ENCODE measurements at regions not wholly inside any gene's neighbourhood (a gene's known extent, or its start where the extent isn't known, plus 50 kb on each side); places are given as distances from the start of the nearest gene placed in this dataset.

DNA sequence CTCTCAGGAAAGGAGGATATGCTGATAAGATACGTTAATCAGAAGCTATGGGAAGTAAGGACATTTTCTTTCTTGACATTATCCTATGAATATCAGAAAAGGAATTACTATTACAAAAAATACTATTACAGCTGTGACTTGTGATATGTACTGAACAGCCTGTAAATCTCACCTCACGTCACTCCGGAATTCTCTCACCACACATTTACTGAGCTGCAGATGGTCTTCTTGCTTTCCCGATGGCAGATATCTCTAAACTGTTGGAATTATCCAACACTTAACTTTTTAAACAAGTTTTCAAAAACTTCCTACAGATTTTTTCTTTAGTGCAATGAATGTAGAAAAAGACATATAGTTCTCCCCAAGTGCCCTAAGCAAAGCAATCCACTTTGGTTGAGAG lies 313.4 kb downstream of the GPR37 start:
- TF ChIP-seq Cebpa-rat (IDR thresholded peaks at IDR 0.05) = no peak
- no peaks in the 10 kb centered on the region for H4K20me1 ChIP-seq
- H3K4me2 ChIP-seq = no peak overlapping the region
- H3K27ac ChIP-seq = no peak overlapping the region
- H3K9ac ChIP-seq = no peak overlapping the region
- no peak overlapping the region for H3K4me3 ChIP-seq
- no peaks in the 10 kb centered on the region for H3K9me3 ChIP-seq (replicated peaks in 1 of 11)
- H3K27me3 ChIP-seq = no peaks in the 10 kb centered on the region
- peaks cover 0 to 4% (median 0%) of the 10 kb centered on the region in 10 experiments; a peak in 7 of 20 replicates for H3K4me1 ChIP-seq
- no peaks in the 10 kb centered on the region for H3K36me3 ChIP-seq

DNA sequence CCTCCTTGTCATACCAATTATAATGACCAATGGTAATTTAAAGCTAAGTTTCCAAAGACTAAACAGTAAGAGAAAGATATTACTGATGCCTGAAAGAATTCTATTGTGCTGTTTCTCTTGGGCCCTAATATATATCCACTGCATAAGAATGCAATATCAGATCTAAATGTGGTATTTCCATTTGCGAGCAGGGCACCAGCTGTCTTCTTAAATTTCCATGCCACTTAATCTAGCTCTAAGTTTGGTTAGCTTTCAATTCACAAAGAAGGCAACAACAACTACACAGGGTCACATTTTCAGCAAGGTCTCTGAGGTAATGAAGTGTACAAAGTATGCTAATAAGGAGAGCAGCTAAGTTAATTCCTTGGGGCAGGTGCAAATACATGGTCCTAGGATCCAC lies 315.7 kb downstream of the GPR37 start:
- Histone ChIP-seq H3K4me3 (no peak overlapping the region), H3K36me3 (no peaks in the 10 kb centered on the region), H3K4me1 (peaks cover 0 to 10% (median 0%) of the 10 kb centered on the region in 10 experiments; a peak in 5 of 20 replicates), H3K27me3 (no peaks in the 10 kb centered on the region), H3K9me3 (replicated peaks in 1 of 11) (no peaks in the 10 kb centered on the region), H3K4me2 (no peak overlapping the region), H3K27ac (no peak overlapping the region), H4K20me1 (no peaks in the 10 kb centered on the region), H3K9ac (no peak overlapping the region)
- no peak for TF ChIP-seq Cebpa-rat (IDR thresholded peaks at IDR 0.05)

DNA sequence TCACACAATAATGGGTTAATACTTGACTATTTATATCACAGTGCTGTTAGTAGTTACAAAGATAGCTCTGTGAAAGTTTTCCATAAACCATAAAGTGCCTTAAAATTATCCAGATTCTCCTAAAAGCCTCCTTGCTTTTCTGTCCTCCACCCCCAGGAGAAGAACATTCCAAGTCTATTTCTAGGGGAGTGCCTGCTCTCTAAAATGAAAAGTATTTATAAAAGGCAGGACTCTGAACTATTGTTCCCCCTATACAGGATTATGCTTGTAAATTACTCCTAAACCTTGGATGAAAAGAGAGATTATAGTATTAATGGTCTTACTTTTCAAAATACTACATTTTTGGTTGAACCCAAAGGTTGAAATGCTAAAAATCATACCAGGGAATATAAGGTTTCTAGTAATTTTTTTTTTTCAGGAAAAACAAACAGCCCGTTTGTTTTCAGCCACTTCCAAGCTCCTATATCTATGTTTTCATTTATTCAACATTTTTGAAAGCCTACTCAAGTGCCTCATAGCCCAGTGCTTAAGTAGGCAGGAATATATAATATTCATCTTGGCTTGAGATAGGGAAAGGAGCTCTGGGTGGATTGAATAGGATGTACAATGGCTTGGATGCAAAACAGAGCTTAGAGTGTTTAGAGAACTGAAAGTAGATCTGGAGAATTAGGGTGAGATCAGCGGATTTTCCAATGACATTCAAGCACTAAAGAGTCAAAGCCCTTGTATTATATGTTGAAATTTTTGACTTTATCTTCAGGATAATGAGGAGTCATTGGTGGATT lies 320.7 kb downstream of the GPR37 start:
- no peak overlapping the region for H3K9ac ChIP-seq
- no peak overlapping the region for H3K4me3 ChIP-seq
- peak overlapping the region in 2 of 11 experiments; percentile 41 to 50; a peak in 2 of 22 replicates for H3K4me2 ChIP-seq
- peaks cover 0 to 14% (median 0%) of the 10 kb centered on the region in 10 experiments; a peak in 5 of 20 replicates for H3K4me1 ChIP-seq
- H3K9me3 ChIP-seq (replicated peaks in 1 of 11) = no peaks in the 10 kb centered on the region
- H4K20me1 ChIP-seq = no peaks in the 10 kb centered on the region
- H3K36me3 ChIP-seq = no peaks in the 10 kb centered on the region
- no peaks in the 10 kb centered on the region for H3K27me3 ChIP-seq
- no peak for TF ChIP-seq Cebpa-rat (IDR thresholded peaks at IDR 0.05)
- H3K27ac ChIP-seq = no peak overlapping the region

GRCh38 chr7:124443762-124444161 lies 321.8 kb downstream of the GPR37 start:
- Histone ChIP-seq H3K27ac (no peak overlapping the region), H3K9me3 (replicated peaks in 1 of 11) (no peaks in the 10 kb centered on the region), H3K36me3 (no peaks in the 10 kb centered on the region), H3K4me3 (no peak overlapping the region), H3K9ac (no peak overlapping the region), H4K20me1 (no peaks in the 10 kb centered on the region), H3K4me2 (no peak overlapping the region), H3K27me3 (no peaks in the 10 kb centered on the region), H3K4me1 (peaks cover 0 to 14% (median 0%) of the 10 kb centered on the region in 10 experiments; a peak in 5 of 20 replicates)
- no peak for TF ChIP-seq Cebpa-rat (IDR thresholded peaks at IDR 0.05)

DNA sequence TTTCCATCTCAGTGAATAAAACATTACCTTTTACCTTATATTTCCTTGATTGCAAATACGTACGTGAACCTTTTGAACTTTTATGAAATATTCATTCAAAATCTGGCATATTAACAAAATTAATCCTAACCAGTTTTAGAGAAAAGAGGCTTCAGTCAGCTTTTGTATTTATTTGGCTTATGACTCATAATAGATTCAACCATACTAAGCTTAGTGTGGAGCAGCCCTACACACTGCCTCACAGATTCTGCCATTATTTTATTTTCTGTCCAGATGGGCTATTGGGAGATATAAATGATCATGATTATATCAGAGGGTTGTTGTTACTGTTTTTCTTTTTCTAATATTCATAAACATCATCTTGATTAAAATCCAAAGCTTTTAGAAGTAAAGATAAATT lies 325.5 kb downstream of the GPR37 start:
- H3K27ac ChIP-seq = no peak overlapping the region
- no peak for TF ChIP-seq Cebpa-rat (IDR thresholded peaks at IDR 0.05)
- no peaks in the 10 kb centered on the region for H3K9me3 ChIP-seq (replicated peaks in 1 of 11)
- H3K4me1 ChIP-seq = peaks cover 0 to 6% (median 0%) of the 10 kb centered on the region in 10 experiments; a peak in 5 of 20 replicates
- no peaks in the 10 kb centered on the region for H3K27me3 ChIP-seq
- H3K4me3 ChIP-seq = no peak overlapping the region
- H4K20me1 ChIP-seq = no peaks in the 10 kb centered on the region
- no peak overlapping the region for H3K4me2 ChIP-seq
- H3K36me3 ChIP-seq = no peaks in the 10 kb centered on the region
- no peak overlapping the region for H3K9ac ChIP-seq

DNA sequence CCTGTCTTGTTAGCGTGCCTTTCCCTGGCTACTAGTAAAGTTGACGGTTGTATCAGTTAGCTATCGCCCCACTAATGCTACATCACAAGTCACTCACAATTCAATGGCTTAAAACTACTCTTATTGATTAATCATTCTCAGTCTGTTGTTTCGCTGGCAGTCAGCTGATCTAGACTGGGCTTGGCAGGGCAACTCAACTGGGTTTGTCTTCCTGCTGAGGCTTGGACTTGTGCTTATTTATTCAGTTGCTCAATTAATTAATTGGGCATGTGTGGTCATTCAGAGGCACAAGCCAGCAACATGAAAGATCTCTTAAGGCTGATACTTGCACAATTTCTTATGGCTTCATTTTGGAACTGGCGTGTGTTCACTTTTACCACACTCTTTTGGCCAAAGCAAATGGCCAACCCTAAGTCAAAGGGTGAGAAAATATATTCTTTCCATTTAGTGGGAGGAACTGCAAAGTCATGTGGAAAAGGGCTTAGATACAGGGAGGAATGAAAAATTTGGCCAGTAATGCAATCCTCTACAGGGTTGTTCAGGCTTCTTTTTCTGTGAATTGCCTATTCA lies 333.5 kb downstream of the GPR37 start:
- TF ChIP-seq Cebpa-rat (IDR thresholded peaks at IDR 0.05) = no peak
- no peaks in the 10 kb centered on the region for H4K20me1 ChIP-seq
- no peak overlapping the region for H3K9ac ChIP-seq

GRCh38 chr7:124429923-124430322 lies 335.7 kb downstream of the GPR37 start:
- no peaks in the 10 kb centered on the region for H3K27me3 ChIP-seq
- TF ChIP-seq Cebpa-rat (IDR thresholded peaks at IDR 0.05) = no peak
- H3K9ac ChIP-seq = no peak overlapping the region
- peaks cover 0 to 9% (median 0%) of the 10 kb centered on the region in 10 experiments; a peak in 5 of 20 replicates for H3K4me1 ChIP-seq
- no peaks in the 10 kb centered on the region for H4K20me1 ChIP-seq
- H3K9me3 ChIP-seq (replicated peaks in 1 of 11) = no peaks in the 10 kb centered on the region
- no peak overlapping the region for H3K27ac ChIP-seq
- no peak overlapping the region for H3K4me2 ChIP-seq
- no peaks in the 10 kb centered on the region for H3K36me3 ChIP-seq
- H3K4me3 ChIP-seq = no peak overlapping the region

More for the DNA sequence above, 333.5 kb downstream of the GPR37 start:
- Histone ChIP-seq H3K4me2 (no peak overlapping the region), H3K27ac (no peak overlapping the region), H3K27me3 (no peaks in the 10 kb centered on the region), H3K4me1 (no peaks in the 10 kb centered on the region), H3K9me3 (replicated peaks in 1 of 11) (no peaks in the 10 kb centered on the region), H3K4me3 (no peak overlapping the region), H3K36me3 (no peaks in the 10 kb centered on the region)

DNA sequence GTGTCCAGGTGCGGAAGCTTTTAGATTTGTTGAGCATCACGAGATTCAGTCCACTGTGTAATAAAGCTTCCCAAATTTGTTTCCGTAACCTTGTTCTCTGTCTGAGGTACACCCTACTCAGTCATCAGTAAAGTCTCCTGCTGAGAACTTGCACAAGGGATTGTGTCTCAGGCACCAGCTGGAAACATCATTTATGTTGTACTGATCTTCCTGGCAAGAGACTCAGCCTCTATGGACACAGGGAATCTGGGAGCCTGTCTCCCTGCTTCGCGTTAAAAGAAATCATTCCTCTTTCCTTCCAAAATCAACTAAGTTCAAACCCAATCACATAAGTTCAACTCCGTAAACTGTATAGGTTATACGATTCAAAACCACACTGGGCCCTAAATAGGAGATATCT lies 336.8 kb downstream of the GPR37 start:
- Histone ChIP-seq H4K20me1 (no peaks in the 10 kb centered on the region), H3K27me3 (no peaks in the 10 kb centered on the region), H3K27ac (no peak overlapping the region), H3K9ac (no peak overlapping the region), H3K4me1 (peaks cover 0 to 9% (median 0%) of the 10 kb centered on the region in 10 experiments; a peak in 5 of 20 replicates), H3K4me2 (no peak overlapping the region), H3K9me3 (replicated peaks in 1 of 11) (no peaks in the 10 kb centered on the region), H3K36me3 (no peaks in the 10 kb centered on the region), H3K4me3 (no peak overlapping the region)
- no peak for TF ChIP-seq Cebpa-rat (IDR thresholded peaks at IDR 0.05)

DNA sequence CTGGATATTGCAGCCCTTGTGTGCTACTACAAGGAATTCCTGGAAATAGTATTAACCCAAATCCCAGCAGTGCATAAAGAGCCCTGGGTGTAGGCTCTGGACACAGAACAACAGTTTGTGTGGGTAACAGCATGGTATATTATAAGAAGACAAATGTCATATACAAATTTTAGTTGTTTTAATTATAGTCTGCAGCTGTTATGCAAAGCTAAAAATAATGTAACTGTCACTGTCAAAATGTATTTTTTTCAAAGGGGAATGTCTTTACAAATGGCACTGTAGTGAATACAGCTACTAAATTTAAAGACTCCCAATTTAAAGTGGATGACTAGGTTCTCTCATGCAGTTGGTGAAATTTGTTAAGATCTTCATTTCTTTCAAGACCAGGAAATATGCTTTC lies 339.0 kb downstream of the GPR37 start:
- no peaks in the 10 kb centered on the region for H3K9me3 ChIP-seq (replicated peaks in 1 of 11)
- TF ChIP-seq Cebpa-rat (IDR thresholded peaks at IDR 0.05) = no peak
- H3K4me1 ChIP-seq = peaks cover 0 to 9% (median 0%) of the 10 kb centered on the region in 10 experiments; a peak in 5 of 20 replicates
- no peaks in the 10 kb centered on the region for H3K27me3 ChIP-seq
- no peak overlapping the region for H3K27ac ChIP-seq
- peak overlapping the region in 4 of 11 experiments; percentile 5 to 40 (median 20); a peak in 4 of 22 replicates for H3K4me2 ChIP-seq
- H4K20me1 ChIP-seq = no peaks in the 10 kb centered on the region
- no peak overlapping the region for H3K9ac ChIP-seq
- H3K36me3 ChIP-seq = no peaks in the 10 kb centered on the region
- H3K4me3 ChIP-seq = no peak overlapping the region
